ENCODE measurements at regions not wholly inside any gene's neighbourhood (a gene's known extent, or its start where the extent isn't known, plus 50 kb on each side); places are given as distances from the start of the nearest gene placed in this dataset.
A peak's percentile ranks its signal among the peaks of the same experiment; 100 is the strongest.
"Not testable (repeated sequence)": the region's sequence is repeated elsewhere in the genome, so short reads cannot be mapped to it uniquely, and the experiment has no call there.

DNA sequence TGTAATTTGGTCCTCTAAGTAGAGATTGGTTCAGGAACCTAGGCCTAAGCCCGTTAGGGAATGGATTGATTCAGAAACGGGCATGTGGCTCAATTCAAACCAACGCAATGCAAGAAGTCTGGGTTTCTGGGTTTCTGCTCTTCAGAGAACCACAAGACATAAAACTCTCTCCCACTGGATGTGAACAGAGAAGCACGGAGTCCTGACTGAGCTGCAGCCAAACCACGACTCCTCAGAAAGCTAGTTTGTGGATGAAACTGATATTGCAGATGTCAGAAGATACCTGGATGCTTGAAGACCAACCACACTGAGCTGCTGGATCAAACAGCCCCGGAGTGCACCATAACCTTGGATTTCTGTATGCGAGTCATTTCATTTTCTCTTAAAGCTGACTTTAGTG is 50.0 kb downstream of the SOD2 start:
- in situ Hi-C loops (cut with HindIII; ENCODE audit: low pct_unique_long_range_greater_than_20kb, low sequenced_read_pairs) = no loop called here
- TF ChIP-seq JUND (IDR thresholded peaks at IDR 0.05; ENCODE audit: low read depth) = no peak
- DNase-seq (ENCODE audit: low read depth in 1 of 2, low spot score in 1 of 2) = no peak

DNA sequence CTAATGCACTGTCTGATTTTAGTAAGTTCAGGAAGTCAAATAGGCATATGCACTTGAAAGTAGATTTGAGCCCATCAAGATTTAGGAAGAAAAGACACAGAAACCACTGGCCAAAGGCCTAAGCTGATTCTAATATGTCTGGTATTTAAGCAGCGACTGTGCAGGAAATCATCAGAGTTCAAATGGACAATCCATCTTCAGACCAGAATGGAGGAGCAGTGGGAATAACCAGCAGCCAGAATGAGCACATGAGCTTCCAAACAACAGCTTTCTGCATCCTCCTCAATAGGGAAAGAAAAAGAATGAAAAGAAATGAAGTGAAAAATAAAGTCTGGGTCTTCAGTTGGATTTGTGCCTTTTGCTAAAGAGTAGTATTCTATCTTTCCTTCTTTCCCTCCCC is 50.6 kb downstream of the SOD2 start:
- DNase-seq (ENCODE audit: low read depth in 1 of 2, low spot score in 1 of 2) = no peak
- in situ Hi-C loops (cut with HindIII; ENCODE audit: low pct_unique_long_range_greater_than_20kb, low sequenced_read_pairs) = no loop called here
- TF ChIP-seq JUND (IDR thresholded peaks at IDR 0.05; ENCODE audit: low read depth) = no peak

DNA sequence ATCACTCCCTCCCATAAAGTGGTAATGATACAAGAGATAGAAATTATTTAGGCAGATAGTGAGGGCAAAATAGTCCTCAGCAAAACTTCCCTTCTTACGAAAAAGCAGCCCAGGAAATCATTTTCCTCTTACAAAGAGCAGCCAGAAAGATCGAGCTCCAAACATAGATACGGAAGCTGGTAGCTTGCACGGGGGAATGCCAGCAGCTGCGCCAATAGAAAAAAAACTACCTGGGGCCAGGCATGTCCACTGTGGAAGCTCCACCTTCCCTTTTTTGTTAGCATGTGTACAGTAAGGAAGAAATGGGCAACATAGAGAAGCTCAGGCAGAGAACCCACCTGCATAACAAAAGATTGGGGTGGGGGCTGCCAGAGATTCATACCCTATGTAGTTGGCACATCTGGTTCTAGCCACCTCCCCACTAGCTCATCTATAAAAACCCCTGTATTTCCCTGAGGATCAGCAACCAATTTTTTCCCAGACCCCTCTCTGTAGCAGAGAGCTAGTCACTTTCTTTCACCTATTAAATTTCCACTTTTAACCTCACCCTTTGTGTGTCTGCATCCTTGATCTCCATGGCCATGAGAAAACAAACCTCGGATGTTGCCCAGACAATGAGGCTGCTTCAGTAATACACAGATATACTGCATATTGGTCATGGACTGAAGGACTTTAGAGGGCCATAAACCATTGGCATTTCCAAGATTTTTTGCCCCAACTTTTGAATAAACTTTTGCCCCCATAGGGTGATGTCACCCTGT is 52.1 kb downstream of the SOD2 start:
- in situ Hi-C loops (cut with HindIII; ENCODE audit: low pct_unique_long_range_greater_than_20kb, low sequenced_read_pairs) = no loop called here
- no peak for DNase-seq (ENCODE audit: low read depth in 1 of 2, low spot score in 1 of 2)
- no peak for TF ChIP-seq JUND (IDR thresholded peaks at IDR 0.05; ENCODE audit: low read depth)

DNA sequence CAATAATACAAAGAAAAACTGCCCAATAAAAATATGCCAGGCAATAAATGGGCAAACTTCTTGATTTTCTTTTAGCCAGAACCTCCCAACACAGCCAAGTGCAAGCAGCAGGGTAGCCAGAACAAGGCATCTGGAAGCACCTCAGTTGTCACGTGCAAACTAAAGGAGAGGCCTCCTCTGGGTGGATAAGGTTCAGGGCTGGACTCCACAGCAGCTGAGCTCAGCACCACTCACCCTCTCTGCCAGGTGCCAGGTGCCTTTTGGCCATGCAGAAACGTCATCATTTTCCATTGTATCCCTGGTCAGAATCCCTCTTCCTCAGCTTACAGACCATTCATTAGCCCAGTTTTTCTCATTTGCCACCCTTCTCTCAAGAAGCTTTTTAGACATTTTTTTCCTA is 52.7 kb downstream of the SOD2 start:
- in situ Hi-C loops (cut with HindIII; ENCODE audit: low pct_unique_long_range_greater_than_20kb, low sequenced_read_pairs) = no loop called here
- DNase-seq (ENCODE audit: low read depth in 1 of 2, low spot score in 1 of 2) = no peak

DNA sequence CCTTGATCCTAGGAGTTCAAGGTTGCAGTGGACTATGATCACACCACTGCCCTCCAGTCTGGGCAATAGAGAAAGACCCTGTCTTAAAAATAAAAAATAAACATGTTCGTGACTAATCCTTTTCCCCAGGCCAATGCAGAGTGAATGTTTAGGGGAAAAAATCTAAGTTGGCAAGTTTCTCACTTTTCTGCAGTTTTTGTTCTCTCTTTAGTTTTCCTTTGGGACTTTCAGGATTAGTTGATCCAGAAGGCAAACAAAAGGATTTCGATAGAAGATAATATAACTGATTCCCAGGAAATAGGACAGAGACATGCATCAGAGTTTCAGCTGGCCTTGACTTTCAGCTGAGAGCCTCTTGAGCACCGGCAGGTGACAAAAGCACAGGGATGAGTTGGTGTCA is 53.3 kb downstream of the SOD2 start:
- in situ Hi-C loops (cut with HindIII; ENCODE audit: low pct_unique_long_range_greater_than_20kb, low sequenced_read_pairs) = no loop called here
- DNase-seq (ENCODE audit: low read depth in 1 of 2, low spot score in 1 of 2) = no peak
- TF ChIP-seq JUND (IDR thresholded peaks at IDR 0.05; ENCODE audit: low read depth) = no peak

More for the DNA sequence above, 52.7 kb downstream of the SOD2 start:
- TF ChIP-seq JUND (IDR thresholded peaks at IDR 0.05; ENCODE audit: low read depth) = no peak

DNA sequence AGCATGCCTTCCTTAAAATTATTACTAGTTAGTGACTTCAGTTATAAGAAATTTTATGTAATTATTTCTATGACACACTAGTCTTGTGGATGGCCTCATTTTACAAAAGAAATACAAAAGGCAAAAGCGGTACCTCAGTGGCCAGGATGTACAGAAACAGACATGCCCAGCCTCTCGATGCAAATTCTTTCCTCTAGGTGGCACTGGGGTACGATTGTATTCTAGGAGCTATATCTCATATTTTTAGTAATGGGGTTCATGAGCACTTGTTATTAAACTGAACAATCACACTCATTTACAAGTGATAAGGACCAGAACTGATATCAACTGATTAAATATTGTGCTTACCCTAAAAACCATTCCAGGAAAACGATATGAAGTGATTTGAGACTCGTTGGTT is 59.8 kb downstream of the SOD2 start:
- no peak for TF ChIP-seq JUND (IDR thresholded peaks at IDR 0.05; ENCODE audit: low read depth)
- DNase-seq (ENCODE audit: low read depth in 1 of 2, low spot score in 1 of 2) = peak in 1 of 2 experiments; percentile 36
- in situ Hi-C loops (cut with HindIII; ENCODE audit: low pct_unique_long_range_greater_than_20kb, low sequenced_read_pairs) = no loop called here

DNA sequence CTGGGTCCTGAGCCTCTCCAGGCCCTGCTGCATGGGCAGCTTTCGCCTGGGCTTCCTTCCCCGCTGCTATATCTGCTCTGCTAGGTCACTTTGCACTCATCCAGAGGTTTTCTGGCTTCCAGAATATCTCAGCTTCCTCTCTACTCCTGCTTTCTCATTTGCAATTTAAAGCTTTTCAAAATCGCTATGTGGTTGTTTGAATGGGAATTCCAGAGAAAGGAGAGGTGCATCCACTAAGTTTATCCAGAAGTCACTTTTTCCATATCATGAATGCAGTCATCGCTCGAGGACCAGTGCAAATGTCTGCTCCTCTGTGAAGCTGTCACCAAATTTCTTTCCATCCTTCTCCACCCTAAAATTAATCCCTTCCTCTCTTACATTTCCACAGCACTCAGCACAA is 61.2 kb downstream of the SOD2 start:
- TF ChIP-seq JUND (IDR thresholded peaks at IDR 0.05; ENCODE audit: low read depth) = no peak
- no peak for DNase-seq (ENCODE audit: low read depth in 1 of 2, low spot score in 1 of 2)
- in situ Hi-C loops (cut with HindIII; ENCODE audit: low pct_unique_long_range_greater_than_20kb, low sequenced_read_pairs) = no loop called here

DNA sequence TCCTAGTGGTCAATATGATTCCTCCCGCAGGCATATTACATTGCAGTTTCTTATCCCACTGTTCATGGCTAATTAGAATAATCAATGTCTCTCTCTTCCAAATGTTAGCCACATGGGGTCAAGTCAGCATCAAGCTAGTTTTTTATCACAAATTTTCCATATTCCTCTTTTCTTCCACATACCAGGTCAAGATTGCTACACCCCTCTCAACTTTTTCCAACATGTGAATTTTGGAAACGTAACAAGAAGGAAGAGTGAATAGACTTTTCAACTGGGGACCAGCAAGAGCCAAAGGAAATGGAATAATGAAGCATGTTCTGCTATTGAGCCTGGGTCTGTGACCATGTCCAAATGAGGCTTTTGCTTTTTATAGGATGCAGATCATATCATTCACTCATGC is 65.1 kb downstream of the SOD2 start:
- in situ Hi-C loops (cut with HindIII; ENCODE audit: low pct_unique_long_range_greater_than_20kb, low sequenced_read_pairs) = no loop called here
- no peak for DNase-seq (ENCODE audit: low read depth in 1 of 2, low spot score in 1 of 2)
- no peak for TF ChIP-seq JUND (IDR thresholded peaks at IDR 0.05; ENCODE audit: low read depth)

DNA sequence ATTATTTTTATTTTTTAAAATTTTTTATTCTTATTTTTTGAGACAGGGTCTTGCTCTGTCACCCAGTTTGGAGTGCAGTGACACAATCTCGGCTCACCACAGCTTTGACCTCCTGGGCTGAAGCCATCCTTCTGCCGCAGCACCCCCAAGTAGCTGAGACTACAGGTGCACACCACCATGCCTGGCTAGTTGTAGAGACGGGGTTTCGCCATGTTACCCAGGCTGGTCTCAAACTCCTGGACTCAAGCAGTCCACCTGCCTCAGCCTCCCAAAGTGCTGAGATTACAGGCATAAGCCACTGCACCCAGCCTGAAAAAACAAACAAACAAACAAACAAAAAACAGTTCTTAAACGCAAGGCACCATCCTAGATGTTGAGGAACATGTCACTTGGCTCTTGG is 66.5 kb downstream of the SOD2 start:
- DNase-seq (ENCODE audit: low read depth in 1 of 2, low spot score in 1 of 2); in situ Hi-C loops (cut with HindIII; ENCODE audit: low pct_unique_long_range_greater_than_20kb, low sequenced_read_pairs): not testable (repeated sequence)

DNA sequence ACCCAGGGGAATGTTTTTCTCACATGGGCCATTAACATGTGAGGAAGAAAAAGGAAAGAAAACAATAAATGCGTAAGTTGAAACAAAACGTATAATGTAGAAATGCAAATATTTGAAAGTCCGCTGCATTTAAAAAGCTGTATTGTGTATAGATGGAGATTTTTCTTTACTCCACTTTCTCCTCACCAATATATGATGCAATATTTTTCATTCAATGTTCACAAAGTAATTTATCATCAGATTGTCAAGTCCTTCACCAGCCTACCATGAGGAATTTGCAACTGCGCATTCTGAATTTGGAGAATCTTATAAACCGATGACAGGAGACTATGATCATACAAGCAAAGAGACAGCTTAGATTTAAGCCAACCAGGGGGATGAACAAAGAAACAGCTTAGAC is 69.9 kb downstream of the SOD2 start:
- no peak for DNase-seq (ENCODE audit: low read depth in 1 of 2, low spot score in 1 of 2)
- in situ Hi-C loops (cut with HindIII; ENCODE audit: low pct_unique_long_range_greater_than_20kb, low sequenced_read_pairs) = no loop called here
- no peak for TF ChIP-seq JUND (IDR thresholded peaks at IDR 0.05; ENCODE audit: low read depth)

DNA sequence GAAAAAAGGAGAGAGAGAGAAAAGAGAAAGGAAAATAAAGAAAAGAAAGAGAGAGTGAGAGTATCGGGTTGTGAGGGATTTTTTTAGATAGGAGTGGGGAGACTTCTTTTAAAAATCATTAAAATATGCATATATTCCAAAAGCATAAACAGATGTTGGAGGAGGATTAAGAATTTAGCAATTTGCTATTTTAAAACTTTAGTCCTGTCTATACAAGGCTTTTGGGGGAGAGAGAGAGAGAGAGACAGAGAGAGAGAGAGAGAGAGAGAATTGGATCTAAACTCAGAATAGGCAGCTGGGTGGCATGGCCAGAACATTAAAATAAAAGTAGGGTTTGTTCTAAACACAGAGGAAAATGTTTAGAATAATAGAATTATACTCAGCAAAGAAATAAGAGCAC is 72.1 kb downstream of the SOD2 start:
- in situ Hi-C loops (cut with HindIII; ENCODE audit: low pct_unique_long_range_greater_than_20kb, low sequenced_read_pairs) = no loop called here
- no peak for TF ChIP-seq JUND (IDR thresholded peaks at IDR 0.05; ENCODE audit: low read depth)
- DNase-seq (ENCODE audit: low read depth in 1 of 2, low spot score in 1 of 2) = no peak

DNA sequence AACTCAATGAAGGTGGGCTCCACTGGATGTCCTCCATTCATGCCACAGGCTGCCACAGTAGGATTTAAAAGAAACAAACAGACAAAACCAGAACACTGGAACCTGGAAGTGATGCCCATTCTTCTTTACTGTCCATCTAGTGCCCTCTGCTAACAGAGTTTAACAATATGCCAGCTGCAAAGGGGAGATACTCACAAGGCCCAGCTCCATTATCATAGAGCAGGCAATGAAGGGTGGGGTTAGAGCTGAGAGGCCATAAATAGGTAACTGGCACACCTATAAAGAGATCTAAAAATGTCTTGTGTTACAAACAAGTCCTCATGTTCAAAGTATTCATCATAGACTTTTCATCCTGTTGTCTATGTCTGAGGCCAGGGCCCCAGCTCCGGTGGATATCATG is 75.6 kb downstream of the SOD2 start:
- in situ Hi-C loops (cut with HindIII; ENCODE audit: low pct_unique_long_range_greater_than_20kb, low sequenced_read_pairs) = no loop called here
- no peak for TF ChIP-seq JUND (IDR thresholded peaks at IDR 0.05; ENCODE audit: low read depth)
- DNase-seq (ENCODE audit: low read depth in 1 of 2, low spot score in 1 of 2) = no peak

DNA sequence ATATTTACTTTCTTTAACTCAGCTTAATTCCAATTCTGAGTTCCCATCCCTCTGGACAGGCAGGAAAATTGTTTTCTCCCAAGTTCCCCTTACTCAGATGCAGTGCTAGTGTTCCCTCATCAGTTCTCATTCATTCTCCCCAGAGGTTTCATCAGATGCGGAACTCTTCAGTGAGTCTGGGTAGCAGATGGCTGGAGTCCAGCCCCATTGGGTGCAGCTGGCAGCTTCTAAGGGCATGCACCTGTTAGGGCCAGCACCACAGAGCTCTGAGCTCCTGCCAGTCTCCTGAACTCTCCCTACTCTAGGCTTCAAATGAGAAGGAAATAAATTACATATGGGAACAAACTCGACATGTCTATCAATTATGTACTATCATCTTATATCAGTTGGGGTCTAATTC is 76.6 kb downstream of the SOD2 start:
- in situ Hi-C loops (cut with HindIII; ENCODE audit: low pct_unique_long_range_greater_than_20kb, low sequenced_read_pairs) = no loop called here
- DNase-seq (ENCODE audit: low read depth in 1 of 2, low spot score in 1 of 2) = no peak
- no peak for TF ChIP-seq JUND (IDR thresholded peaks at IDR 0.05; ENCODE audit: low read depth)

DNA sequence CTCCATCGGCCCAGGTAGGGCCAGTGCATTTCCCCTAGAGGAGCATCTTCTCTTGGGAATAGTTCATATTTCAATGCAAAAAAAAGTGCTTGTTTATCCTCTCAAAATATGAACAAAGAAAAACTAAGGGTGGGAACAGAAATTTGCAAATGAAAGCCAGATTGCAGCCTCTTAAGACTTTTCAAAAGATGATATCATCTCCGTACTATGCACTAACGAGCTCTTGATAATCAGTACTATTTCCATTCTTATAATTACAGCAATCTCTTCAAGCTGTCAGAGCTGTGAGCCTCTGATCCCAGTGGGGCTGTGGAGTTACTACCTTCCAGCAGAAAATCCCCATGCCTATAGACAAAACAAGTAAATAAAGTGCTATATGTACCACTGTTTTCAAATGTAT is 77.1 kb downstream of the SOD2 start:
- DNase-seq (ENCODE audit: low read depth in 1 of 2, low spot score in 1 of 2) = no peak
- in situ Hi-C loops (cut with HindIII; ENCODE audit: low pct_unique_long_range_greater_than_20kb, low sequenced_read_pairs) = no loop called here
- TF ChIP-seq JUND (IDR thresholded peaks at IDR 0.05; ENCODE audit: low read depth) = no peak

Measured in T47D (cell line).